ENCODE measurements at regions not wholly inside any gene's neighbourhood (a gene's known extent, or its start where the extent isn't known, plus 50 kb on each side); places are given as distances from the start of the nearest gene placed in this dataset.

DNA sequence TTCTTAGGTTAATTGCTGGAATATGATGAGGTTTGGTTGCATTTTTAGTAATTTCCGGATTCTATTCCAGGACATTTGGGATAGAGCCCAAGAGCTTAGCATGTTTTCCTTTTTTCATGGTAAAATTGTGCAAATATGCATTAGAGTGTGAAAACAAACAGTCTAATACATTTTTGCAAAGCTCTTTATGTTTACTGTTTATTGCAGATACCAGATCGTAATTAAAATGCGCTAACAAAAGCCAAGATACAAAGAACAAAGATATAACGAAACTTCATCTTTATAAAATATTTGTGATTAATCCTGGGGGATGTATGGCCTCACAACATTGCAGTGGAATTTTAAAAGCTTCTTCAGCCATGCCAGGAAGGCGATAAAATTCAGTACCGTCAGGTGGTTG, 94.5 kb upstream of the TBC1D5 start:
- H3K4me3 ChIP-seq (ENCODE audit: low read depth in 2 of 2, low read length in 1 of 2) = no peak overlapping the region
- H3K9ac ChIP-seq = no peak overlapping the region
- H3K27ac ChIP-seq (ENCODE audit: low read depth in 2 of 2, low read length in 1 of 2) = no peak overlapping the region
- POLR2A ChIA-PET = no interaction called here
- no peaks in the 10 kb centered on the region for H3K36me3 ChIP-seq (replicated peaks in 1 of 2; ENCODE audit: control insufficient read depth in 1 of 2, insufficient read depth in 2 of 2, low read length in 1 of 2)
- no peak overlapping the region for H3K4me2 ChIP-seq
- WGBS (ENCODE audit: low lambda C conversion rate) = 90% methylated on average over 6 of the region's 6 CpGs
- no peaks in the 10 kb centered on the region for H4K20me1 ChIP-seq (ENCODE audit: insufficient read depth)
- no peaks in the 10 kb centered on the region for H3K27me3 ChIP-seq (ENCODE audit: insufficient read depth)
- H3K79me2 ChIP-seq (ENCODE audit: insufficient read depth) = no peaks in the 10 kb centered on the region
- DNase-seq = no peak
- no peak overlapping the region for H2AFZ ChIP-seq (ENCODE audit: low read depth)
- H3K4me1 ChIP-seq (ENCODE audit: control insufficient read depth in 1 of 2, insufficient read depth in 2 of 2, low read depth in 1 of 2, low read length in 1 of 2) = no peaks in the 10 kb centered on the region; a peak in 1 of 4 replicates
- CTCF ChIA-PET = interaction anchor here (0.7 kb wide), 1 partner anchor 362 kb away, joined by 3 read pairs; no protein-coding TSS in a partner anchor
- no peaks in the 10 kb centered on the region for H3F3A ChIP-seq (replicated peaks; ENCODE audit: insufficient read depth)
- TF ChIP-seq GABPA (IDR thresholded peaks at IDR 0.05; ENCODE audit: low read depth) (no peak), NRF1 (IDR thresholded peaks at IDR 0.05; ENCODE audit: low read depth, low read length) (no peak), EP300 (IDR thresholded peaks at IDR 0.05; ENCODE audit: borderline replicate concordance in 1 of 2, low read depth in 1 of 2, low read length in 1 of 2) (no peak), MXI1 (IDR thresholded peaks at IDR 0.05; ENCODE audit: low read depth, low read length) (no peak), SMC3 (IDR thresholded peaks at IDR 0.05; ENCODE audit: low read depth, low read length) (no peak)
- TF ChIP-seq, protein P1, sequence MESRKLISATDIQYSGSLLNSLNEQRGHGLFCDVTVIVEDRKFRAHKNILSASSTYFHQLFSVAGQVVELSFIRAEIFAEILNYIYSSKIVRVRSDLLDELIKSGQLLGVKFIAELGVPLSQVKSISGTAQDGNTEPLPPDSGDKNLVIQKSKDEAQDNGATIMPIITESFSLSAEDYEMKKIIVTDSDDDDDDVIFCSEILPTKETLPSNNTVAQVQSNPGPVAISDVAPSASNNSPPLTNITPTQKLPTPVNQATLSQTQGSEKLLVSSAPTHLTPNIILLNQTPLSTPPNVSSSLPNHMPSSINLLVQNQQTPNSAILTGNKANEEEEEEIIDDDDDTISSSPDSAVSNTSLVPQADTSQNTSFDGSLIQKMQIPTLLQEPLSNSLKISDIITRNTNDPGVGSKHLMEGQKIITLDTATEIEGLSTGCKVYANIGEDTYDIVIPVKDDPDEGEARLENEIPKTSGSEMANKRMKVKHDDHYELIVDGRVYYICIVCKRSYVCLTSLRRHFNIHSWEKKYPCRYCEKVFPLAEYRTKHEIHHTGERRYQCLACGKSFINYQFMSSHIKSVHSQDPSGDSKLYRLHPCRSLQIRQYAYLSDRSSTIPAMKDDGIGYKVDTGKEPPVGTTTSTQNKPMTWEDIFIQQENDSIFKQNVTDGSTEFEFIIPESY (IDR thresholded peaks at IDR 0.05; ENCODE audit: borderline replicate concordance, low read depth) = no peak
- TF ChIP-seq, protein P2, sequence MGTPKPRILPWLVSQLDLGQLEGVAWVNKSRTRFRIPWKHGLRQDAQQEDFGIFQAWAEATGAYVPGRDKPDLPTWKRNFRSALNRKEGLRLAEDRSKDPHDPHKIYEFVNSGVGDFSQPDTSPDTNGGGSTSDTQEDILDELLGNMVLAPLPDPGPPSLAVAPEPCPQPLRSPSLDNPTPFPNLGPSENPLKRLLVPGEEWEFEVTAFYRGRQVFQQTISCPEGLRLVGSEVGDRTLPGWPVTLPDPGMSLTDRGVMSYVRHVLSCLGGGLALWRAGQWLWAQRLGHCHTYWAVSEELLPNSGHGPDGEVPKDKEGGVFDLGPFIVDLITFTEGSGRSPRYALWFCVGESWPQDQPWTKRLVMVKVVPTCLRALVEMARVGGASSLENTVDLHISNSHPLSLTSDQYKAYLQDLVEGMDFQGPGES (IDR thresholded peaks at IDR 0.05; ENCODE audit: low read depth, low read length) = no peak
- no peaks in the 10 kb centered on the region for H3K9me2 ChIP-seq
- H3K9me3 ChIP-seq = no peaks in the 10 kb centered on the region

DNA sequence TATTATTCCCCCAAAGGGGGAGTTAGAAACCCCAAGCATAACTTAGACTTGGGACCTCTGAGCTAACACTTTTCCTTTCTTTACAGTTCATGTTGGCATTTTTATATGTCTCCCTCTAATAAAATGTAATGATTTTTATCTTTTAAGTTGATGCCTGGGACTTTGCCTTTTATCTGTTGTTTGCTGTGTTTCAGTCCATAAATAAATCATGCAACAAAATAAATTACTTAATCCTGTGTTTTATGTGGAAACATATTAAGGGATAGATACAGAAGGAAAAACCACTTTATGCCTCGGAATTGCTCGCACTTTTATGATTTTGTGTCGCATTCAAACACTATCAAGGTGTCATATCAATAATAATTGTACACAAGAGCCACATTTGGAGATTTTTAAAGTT, 93.7 kb upstream of the TBC1D5 start:
- Histone ChIP-seq H3K36me3 (replicated peaks in 1 of 2; ENCODE audit: control insufficient read depth in 1 of 2, insufficient read depth in 2 of 2, low read length in 1 of 2) (no peaks in the 10 kb centered on the region), H3K9me2 (no peaks in the 10 kb centered on the region), H4K20me1 (ENCODE audit: insufficient read depth) (no peaks in the 10 kb centered on the region), H3K9ac (no peak overlapping the region), H3K4me1 (ENCODE audit: control insufficient read depth in 1 of 2, insufficient read depth in 2 of 2, low read depth in 1 of 2, low read length in 1 of 2) (no peaks in the 10 kb centered on the region; a peak in 1 of 4 replicates), H3K27me3 (ENCODE audit: insufficient read depth) (no peaks in the 10 kb centered on the region), H3K79me2 (ENCODE audit: insufficient read depth) (no peaks in the 10 kb centered on the region), H2AFZ (ENCODE audit: low read depth) (no peak overlapping the region), H3K4me3 (ENCODE audit: low read depth in 2 of 2, low read length in 1 of 2) (no peak overlapping the region), H3K9me3 (no peaks in the 10 kb centered on the region), H3F3A (replicated peaks; ENCODE audit: insufficient read depth) (no peaks in the 10 kb centered on the region), H3K4me2 (no peak overlapping the region), H3K27ac (ENCODE audit: low read depth in 2 of 2, low read length in 1 of 2) (no peak overlapping the region)
- no peak for DNase-seq
- ChIA-PET POLR2A (no interaction called here), CTCF (interaction anchor here (2.3 kb wide), 1 partner anchor 191 kb away, joined by 6 read pairs; no protein-coding TSS in a partner anchor)
- WGBS (ENCODE audit: low lambda C conversion rate) = 86% methylated on average over 3 of the region's 3 CpGs
- TF ChIP-seq, protein P3, sequence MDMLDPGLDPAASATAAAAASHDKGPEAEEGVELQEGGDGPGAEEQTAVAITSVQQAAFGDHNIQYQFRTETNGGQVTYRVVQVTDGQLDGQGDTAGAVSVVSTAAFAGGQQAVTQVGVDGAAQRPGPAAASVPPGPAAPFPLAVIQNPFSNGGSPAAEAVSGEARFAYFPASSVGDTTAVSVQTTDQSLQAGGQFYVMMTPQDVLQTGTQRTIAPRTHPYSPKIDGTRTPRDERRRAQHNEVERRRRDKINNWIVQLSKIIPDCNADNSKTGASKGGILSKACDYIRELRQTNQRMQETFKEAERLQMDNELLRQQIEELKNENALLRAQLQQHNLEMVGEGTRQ (IDR thresholded peaks at IDR 0.05; ENCODE audit: borderline replicate concordance, low read depth, low read length) = no peak
- TF ChIP-seq NRF1 (IDR thresholded peaks at IDR 0.05; ENCODE audit: low read depth, low read length) = no peak
- no peak for TF ChIP-seq FOXM1 (IDR thresholded peaks at IDR 0.05; ENCODE audit: low read depth)
- TF ChIP-seq FOSL2 (IDR thresholded peaks at IDR 0.05; ENCODE audit: borderline replicate concordance, low read depth) = no peak
- no peak for TF ChIP-seq ELF1 (IDR thresholded peaks at IDR 0.05)
- TF ChIP-seq JUND (IDR thresholded peaks at IDR 0.05) = no peak
- no peak for TF ChIP-seq YY1 (IDR thresholded peaks at IDR 0.05; ENCODE audit: low read depth)
- TF ChIP-seq RFX5 (IDR thresholded peaks at IDR 0.05; ENCODE audit: low read length) = no peak
- no peak for TF ChIP-seq TEAD4 (IDR thresholded peaks at IDR 0.05; ENCODE audit: borderline replicate concordance, insufficient read depth)
- no peak for TF ChIP-seq RAD21 (IDR thresholded peaks at IDR 0.05; ENCODE audit: low read length)

Data from SK-N-SH (cell line).